Ishikawa (cell line): ENCODE measurements at regions not wholly inside any gene's neighbourhood (a gene's known extent, or its start where the extent isn't known, plus 50 kb on each side); places are given as distances from the start of the nearest gene placed in this dataset.

Experiments
- CEBPB ChIP-seq: IDR thresholded peaks from 2 replicates; pipeline ENCODE4 v1.6.1; 2012
- CREB1 ChIP-seq: IDR thresholded peaks from 2 replicates; pipeline ENCODE4 v1.6.1; 2012; ENCODE audit warnings: low read depth
- EGR1 ChIP-seq: IDR thresholded peaks from 2 replicates; pipeline ENCODE4 v1.6.1; 2012
- EP300 ChIP-seq: IDR thresholded peaks from 2 replicates; pipeline ENCODE4 v1.6.1; 2012; ENCODE audit warnings: borderline replicate concordance
- FOXM1 ChIP-seq: IDR thresholded peaks from 2 replicates; pipeline ENCODE4 v1.6.1; 2012; ENCODE audit warnings: low read depth, borderline replicate concordance
- MAX ChIP-seq: IDR thresholded peaks from 2 replicates; pipeline ENCODE4 v1.6.1; 2012
- RAD21 ChIP-seq: IDR thresholded peaks from 2 replicates; pipeline ENCODE4 v1.6.1; 2012; ENCODE audit warnings: low read depth
- REST ChIP-seq: IDR thresholded peaks from 2 replicates; pipeline ENCODE4 v1.6.1; 2012; ENCODE audit warnings: low read depth, mild to moderate bottlenecking
- TAF1 ChIP-seq: IDR thresholded peaks from 2 replicates; pipeline ENCODE4 v1.6.1; 2012; ENCODE audit warnings: low read depth, mild to moderate bottlenecking
- YY1 ChIP-seq: IDR thresholded peaks from 2 replicates; pipeline ENCODE4 v1.6.1; 2012; ENCODE audit warnings: low read depth

- TF ChIP-seq MAX (no peak), CEBPB (no peak), YY1 (no peak), CREB1 (no peak), REST (no peak), TAF1 (no peak), RAD21 (no peak), EP300 (no peak), EGR1 (no peak), FOXM1 (no peak)
Observed at GRCh38 chr4:56276547-56276946, 110.7 kb downstream of the AASDH start.
